Sciatic nerve (tissue), 2 donors: ENCODE measurements at regions not wholly inside any gene's neighbourhood (a gene's known extent, or its start where the extent isn't known, plus 50 kb on each side); places are given as distances from the start of the nearest gene placed in this dataset.
A peak's percentile ranks its signal among the peaks of the same experiment; 100 is the strongest.

Source experiments
- ATAC-seq: fragments of 200-7000 bp; cut with Tn5 transposase; one replicate; pipeline ENCODE4 v1.9.1; 2020; ENCODE audit warnings: mild to moderate bottlenecking, moderate library complexity
- DNase-seq: peaks from one replicate; pipeline ENCODE4 v3.0.0-alpha.2; 2020; ENCODE audit warnings: low spot score
- intact Hi-C: fragments of 100-400 bp; cut with DNase I; formaldehyde crosslinking; loops from one replicate; pipeline ENCODE4 v1.14.2; 2022
- donor health status: DM: no; HTN: no; CAD: no.
- donor health status: DM: no; HTN: no; CAD: no.

DNA sequence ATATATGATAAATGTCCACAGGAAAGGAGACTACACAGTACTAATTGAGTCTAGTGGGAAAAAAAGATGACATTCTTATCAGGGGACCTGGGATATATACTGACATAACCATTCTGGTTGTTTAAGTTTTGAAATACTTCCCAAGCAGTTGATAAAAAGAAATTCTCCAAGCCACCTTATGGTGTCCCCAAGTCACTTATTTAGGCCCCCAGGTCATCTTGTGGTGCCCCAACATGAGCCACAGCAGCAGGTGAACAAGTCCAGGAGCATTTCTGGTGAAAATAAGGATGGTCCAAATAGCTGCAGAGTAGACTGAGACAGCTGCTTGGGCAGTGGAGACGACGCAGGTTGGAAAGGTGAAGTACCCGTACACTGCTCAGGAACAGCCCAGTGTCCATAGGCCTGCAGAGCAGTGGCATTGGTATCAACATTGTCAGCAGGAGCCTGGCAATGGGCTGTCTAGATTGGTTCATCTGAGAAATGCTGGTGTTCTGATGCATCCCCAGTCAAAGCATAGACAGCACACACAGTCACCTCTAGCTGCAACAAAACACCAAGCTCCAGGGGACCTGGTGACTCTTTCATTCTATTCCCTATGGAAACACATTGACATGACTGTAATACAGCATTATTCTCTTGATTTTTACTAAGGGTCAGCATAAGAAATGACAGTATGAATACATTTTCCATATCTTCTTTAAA lies 430.6 kb downstream of the NR2F1-AS1 start:
- DNase-seq (no peak), ATAC-seq (peak; percentile 48)
- intact Hi-C loops = no loop called here

DNA sequence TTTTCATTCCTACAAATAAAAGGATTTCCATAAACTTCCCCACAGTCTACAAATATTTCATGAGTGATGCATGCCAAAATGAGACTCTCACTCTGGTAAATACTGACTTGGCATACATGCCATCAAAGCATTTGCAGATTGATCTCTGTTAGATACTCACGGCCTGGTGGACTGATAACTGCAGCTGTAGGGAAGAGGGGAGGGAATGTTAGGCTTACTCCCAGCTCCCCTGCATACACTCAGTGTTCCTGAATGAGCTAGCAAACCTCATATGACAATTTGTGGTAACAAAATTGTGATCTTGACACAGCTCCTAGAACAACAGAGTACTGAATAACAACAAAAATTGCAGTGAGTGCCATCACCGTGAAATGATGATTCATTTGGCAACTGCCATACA lies 435.3 kb downstream of the NR2F1-AS1 start:
- intact Hi-C loops = no loop called here
- DNase-seq = no peak

DNA sequence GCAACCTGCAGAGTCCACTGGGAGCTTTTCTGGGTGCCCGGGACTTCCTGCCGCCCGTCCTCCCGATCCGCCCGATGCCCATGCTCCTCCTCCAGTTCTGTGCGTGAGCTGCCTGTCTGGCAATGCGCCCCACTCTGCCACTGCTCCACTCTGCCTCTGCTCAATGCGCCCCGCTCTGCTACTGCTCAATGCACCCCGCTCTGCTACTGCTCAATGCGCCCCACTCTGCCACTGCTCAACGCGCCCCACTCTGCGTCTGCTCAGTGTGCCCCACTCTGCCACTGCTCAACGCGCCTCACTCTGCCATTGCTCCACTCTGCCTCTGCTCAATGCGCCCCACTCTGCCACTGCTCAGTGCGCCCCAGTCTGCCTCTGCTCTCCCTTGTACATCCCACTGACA lies 436.0 kb downstream of the NR2F1-AS1 start:
- DNase-seq = no peak
- intact Hi-C loops = no loop called here
- peak; percentile 10 for ATAC-seq

More for the DNA sequence above, 435.3 kb downstream of the NR2F1-AS1 start:
- ATAC-seq = no peak

- intact Hi-C loops = no loop called here
- DNase-seq (no peak), ATAC-seq (no peak)
These were observed 439.1 kb downstream of the NR2F1-AS1 start for GRCh38 chr5:93141969-93142368.

GRCh38 chr5:93130624-93131490 lies 450.2 kb downstream of the NR2F1-AS1 start:
- intact Hi-C loops = no loop called here
- DNase-seq (no peak), ATAC-seq (peak; percentile 89)

GRCh38 chr5:93126634-93127033 lies 454.4 kb downstream of the NR2F1-AS1 start:
- intact Hi-C loops = no loop called here
- ATAC-seq (no peak), DNase-seq (no peak)

DNA sequence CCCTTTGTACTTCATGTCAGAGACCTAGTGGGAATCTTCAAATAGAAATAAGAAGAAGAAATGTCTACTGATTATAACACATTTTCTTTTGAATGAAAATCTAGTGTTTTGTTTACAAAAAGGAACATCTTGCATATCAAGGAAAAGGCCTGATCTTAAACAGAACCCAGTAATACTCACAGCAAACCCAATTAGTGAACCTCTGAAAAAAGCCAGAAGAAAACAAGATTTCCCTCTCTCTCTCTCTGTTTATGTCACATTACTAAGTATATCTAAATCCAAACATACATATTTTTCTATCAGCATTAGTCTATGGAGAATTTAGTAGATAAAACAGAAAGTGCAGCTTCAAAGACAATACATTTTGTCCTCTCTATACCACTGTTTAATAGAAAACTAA lies 457.9 kb downstream of the NR2F1-AS1 start:
- intact Hi-C loops = no loop called here
- ATAC-seq (no peak), DNase-seq (no peak)

DNA sequence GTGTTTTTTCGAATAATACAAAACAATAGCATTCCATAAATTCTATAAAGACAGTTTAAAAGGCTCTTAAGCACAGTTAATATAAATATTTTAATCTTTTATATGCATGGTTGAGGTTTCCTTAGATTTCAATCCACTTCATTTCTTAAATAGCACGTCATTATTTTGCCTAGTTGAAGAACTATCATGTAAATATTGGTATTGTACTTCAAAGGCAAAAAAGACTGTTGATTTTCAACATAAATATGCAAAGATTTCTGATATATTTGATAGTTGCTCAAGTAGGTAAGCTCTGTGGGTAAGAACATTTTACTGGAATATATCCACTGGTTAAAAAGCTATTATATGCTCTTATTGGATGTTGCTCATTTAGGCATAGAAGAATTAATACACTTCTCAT lies 458.6 kb downstream of the NR2F1-AS1 start:
- ATAC-seq (no peak), DNase-seq (no peak)
- intact Hi-C loops = no loop called here

- no peak for ATAC-seq
- intact Hi-C loops = no loop called here
- DNase-seq = no peak
These were observed 460.2 kb downstream of the NR2F1-AS1 start for GRCh38 chr5:93120771-93121170.

GRCh38 chr5:93120051-93120450 lies 461.0 kb downstream of the NR2F1-AS1 start:
- intact Hi-C loops = no loop called here
- DNase-seq = no peak
- no peak for ATAC-seq

GRCh38 chr5:93117751-93118531 lies 463.1 kb downstream of the NR2F1-AS1 start:
- ATAC-seq = no peak
- intact Hi-C loops = no loop called here
- no peak for DNase-seq

DNA sequence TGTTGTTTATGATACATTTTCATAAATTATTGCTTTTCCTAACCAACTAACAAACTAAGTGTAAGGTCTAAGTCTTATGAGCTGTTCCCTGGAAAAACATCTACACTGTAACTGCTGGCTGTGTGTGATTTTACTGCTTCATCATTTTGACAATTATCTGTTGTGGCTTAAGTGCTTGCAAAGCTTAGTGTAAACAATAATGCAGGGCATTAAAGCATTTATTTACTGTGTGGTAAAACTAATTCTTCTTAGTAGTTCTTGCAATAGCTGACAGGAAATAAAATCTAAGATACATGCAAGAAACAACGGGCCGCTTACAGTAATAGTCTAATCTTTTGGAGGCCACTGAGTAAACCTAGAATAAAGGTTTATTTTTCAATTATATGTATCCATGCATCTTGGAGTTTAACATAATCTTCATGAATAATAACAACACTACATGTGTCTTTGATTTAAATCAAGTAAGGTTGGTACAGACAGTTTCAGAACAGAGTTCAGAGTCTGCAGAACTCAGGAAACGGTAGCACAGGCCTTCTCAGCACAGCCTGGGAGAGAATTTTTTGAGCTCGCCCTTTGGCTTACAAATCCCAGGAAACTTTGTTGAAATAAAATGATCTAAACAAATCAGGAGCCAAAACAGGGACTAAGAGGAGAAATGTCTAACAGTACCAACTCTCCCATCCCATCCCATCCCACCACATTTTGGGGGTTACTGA lies 473.1 kb downstream of the NR2F1-AS1 start:
- no peak for ATAC-seq
- intact Hi-C loops = no loop called here
- DNase-seq = no peak

DNA sequence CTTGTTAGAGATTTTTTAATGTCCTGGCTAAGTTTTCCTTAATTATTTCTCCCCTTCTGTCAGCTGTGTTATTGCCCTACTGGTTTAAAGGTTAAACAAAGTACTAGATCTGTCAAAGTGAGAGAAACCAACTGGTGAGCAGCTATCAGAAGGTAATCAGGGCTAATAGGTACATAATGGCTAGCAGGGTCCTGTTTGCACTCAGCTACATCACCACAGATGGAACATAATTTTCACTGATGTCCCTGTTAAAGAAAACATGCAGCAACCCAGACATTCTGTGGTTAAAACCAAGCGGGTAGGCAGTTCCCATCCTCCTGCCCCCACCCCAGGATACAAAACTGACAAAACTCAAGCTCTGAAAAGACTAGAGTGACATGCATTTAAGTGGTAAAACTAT lies 473.9 kb downstream of the NR2F1-AS1 start:
- no peak for ATAC-seq

DNA sequence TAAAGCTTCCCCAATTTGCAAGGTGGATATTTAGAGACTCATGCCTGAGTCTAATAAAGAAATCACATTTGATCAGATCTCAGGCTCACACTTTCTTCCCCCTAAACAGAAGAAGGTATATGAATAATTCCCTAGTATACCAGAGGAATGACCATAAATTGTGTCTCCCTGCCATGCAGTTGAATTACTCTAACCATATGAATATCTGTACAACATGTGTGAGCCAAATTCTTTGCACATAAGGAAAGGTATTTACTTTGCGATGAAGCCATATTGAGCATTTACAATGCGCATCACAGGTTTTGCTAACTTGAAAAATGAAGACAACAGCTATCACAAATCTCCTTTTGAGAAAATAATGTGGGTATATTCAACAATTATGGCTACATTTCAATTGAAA lies 479.4 kb downstream of the NR2F1-AS1 start:
- ATAC-seq (no peak), DNase-seq (no peak)
- intact Hi-C loops = no loop called here

More for the DNA sequence above, 473.9 kb downstream of the NR2F1-AS1 start:
- no peak for DNase-seq
- intact Hi-C loops = no loop called here

- ATAC-seq (no peak), DNase-seq (no peak)
- intact Hi-C loops = no loop called here
These were observed 480.0 kb downstream of the NR2F1-AS1 start for GRCh38 chr5:93100976-93101375.

- ATAC-seq = no peak
These were observed 480.6 kb downstream of the NR2F1-AS1 start for GRCh38 chr5:93100428-93100827.

DNA sequence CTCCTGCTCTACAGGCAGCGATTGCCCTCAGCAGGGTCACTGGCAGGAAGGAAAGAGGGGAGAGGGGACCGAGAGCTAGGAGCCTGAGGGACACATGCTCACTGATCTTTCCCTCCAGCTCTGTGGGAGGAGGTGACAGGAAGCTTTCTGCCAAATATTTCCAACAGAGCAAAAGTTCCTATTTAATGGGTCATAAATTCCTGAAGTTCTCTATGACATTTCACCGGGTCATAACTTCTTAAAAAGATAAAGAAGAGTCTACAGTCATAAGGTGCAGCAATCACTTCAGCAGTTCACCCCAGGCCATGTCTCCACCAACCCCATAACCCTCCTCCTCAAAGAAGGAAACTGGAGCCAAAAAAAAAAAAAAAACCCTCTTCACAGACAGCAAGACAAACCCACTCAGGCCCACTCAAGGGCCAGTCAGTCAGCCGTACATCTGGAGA lies 481.1 kb downstream of the NR2F1-AS1 start:
- intact Hi-C loops = no loop called here
- DNase-seq (no peak), ATAC-seq (no peak)

More at GRCh38 chr5:93100428-93100827, 480.6 kb downstream of the NR2F1-AS1 start:
- DNase-seq = no peak
- intact Hi-C loops = no loop called here

- DNase-seq (no peak), ATAC-seq (no peak)
- intact Hi-C loops = no loop called here
These were observed 484.5 kb downstream of the NR2F1-AS1 start for GRCh38 chr5:93096561-93096960.
